ENCODE measurements at regions not wholly inside any gene's neighbourhood (a gene's known extent, or its start where the extent isn't known, plus 50 kb on each side); places are given as distances from the start of the nearest gene placed in this dataset.

DNA sequence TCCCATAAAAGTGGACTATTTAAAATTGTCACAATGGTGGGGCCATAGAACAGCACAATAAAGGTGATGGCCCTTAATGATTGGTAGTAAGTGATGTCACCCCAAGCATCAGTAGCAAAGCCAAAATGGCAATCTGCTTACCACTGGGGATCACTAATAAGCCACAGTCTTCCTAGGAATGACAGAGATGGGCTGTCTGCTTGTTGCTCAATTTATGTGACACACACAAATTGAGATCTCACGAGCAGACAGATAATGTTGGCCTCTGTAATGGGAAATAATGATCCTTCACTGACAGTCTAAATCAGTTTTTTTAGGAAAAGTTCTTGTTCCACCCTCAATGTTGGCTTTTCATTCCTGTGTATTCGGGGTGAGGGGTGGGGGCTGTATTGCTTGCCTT lies 515.1 kb downstream of the BRD1 start:
- no peak for DNase-seq (ENCODE audit: low read depth in 2 of 2)

DNA sequence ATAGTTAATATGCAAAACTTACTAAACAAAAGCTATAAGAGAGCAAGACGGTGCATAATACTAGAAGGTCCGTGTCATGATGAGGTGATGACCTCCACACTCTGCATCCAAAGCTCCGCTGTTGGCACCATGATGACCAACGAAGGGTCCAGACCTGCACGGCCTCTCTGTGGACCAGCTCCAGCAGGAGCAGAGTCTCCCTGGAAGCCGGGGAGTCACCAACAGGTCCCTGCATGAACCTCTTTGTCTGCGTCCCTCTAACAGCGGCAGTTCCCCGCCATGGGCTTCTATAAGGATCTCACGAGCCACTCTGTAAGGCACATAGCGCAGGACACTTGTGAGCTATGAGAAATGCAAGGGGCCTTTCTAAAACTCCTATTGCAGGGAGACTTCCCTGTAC lies 517.3 kb downstream of the BRD1 start:
- no peak for DNase-seq (ENCODE audit: low read depth in 2 of 2)

- no peak for DNase-seq (ENCODE audit: low read depth in 2 of 2)
These were observed 519.4 kb downstream of the BRD1 start for GRCh38 chr22:49308300-49308699.

DNA sequence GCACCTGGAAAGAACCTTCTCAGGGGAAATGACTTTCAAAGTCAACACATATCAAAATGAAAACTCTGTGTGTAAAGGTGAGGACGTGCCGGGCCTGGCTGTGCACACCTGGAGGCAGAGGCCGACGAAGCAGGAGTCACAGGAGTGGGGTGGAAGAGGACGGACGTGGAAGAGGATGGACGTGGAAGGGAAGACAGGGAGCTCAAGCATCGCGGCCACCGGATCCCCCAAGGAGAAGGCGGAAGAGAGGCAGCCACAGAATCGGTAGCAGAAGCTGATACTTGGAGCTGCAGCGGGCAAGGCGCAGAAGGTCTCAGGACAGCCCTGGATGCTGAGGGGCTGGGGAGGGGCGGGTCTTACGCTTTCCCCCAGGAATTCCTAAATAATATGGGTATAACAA lies 519.8 kb downstream of the BRD1 start:
- no peak for DNase-seq (ENCODE audit: low read depth in 2 of 2)

DNA sequence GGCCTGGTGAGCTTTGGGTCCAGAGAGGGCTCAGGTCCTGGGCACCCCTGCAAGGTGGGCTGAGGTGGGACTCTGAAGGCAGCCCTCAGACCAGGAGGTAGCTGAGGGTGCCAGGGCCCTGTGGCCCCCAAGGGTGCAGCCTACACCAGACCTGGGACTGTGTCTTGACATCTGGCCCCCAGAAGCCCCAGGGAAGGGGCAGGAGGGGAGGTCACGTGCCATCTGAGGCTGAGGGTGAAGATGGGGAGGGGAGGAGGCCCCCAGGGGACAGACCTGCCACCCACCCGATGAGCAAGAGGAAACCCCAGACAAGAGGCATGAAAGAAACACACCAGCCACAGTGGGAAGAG lies 520.2 kb downstream of the BRD1 start:
- DNase-seq (ENCODE audit: low read depth in 2 of 2), result no peak

- DNase-seq (ENCODE audit: low read depth in 2 of 2), result no peak
These were observed 520.8 kb downstream of the BRD1 start for GRCh38 chr22:49306632-49307480.

DNA sequence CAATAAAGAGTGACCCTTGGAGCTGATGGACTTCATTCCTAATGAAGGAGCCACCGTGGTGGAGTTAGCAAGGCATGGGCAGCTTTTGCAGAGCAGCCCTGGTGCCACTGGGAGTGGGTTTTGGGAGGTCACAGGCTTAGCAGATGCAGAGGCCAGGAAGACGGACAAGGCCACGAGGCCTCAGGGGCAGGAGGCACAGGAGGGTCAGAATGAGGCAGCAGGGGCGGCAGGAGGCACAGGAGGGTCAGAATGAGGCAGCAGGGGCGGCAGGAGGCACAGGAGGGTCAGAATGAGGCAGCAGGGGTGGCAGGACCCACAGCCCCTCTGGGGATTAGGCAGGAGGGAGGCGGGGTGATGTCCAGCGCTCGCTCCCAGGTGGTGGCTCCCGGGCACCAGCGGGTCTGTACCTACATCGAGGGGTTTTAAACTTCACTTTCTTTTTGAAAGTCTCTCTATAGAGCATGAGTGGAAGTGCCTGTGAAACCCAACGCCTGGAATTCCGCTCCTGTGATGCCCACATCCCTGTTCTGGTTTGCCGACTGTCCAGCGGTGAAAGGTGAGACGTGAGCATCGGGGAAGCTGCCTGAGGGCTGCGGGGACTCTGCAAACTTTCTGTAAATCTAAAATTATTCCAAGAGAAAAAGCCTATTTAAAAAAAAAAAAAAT lies 521.6 kb downstream of the BRD1 start:
- DNase-seq (ENCODE audit: low read depth in 2 of 2), result no peak

DNA sequence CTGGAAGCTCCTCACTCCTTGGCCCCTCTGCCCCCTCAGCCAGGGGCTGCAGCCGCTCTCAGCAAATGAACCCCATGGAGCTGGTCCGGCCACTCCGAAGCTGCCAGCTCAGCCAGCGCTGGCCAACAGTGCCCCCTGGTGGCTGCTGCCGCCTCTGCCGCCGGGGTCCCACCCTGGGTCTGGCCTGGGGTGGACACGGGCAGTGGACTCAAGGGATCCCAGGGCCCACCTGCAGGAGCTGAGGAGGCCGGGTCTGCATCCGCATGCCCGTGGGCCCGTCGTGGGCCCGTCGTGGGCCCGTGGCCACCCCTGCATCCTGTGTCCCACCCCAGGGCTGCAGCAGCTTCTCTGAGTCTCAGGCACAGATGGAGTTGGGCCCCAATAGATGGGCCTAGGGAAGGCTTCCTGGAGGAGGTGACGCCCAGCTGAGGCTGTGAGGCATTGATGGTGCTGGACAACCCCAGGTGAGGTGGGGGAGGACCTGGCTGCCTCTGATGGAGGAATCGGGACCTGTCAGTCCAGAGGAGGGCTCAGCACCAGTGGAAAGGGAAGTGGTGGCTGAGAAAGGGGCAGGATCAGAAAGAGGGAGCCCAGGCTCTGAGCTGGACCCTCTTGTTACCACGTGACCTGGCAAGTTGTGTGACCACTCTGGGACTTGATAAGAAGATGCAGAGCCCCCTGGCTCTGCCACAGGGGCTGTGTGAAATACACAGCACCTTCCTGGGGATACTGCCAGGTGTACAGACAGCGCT lies 522.3 kb downstream of the BRD1 start:
- peak; percentile 6 to 54 for DNase-seq (ENCODE audit: low read depth in 2 of 2)

GRCh38 chr22:49303781-49304461 lies 523.8 kb downstream of the BRD1 start:
- DNase-seq (ENCODE audit: low read depth in 2 of 2), result no peak

- DNase-seq (ENCODE audit: low read depth in 2 of 2), result no peak
These were observed 524.5 kb downstream of the BRD1 start for GRCh38 chr22:49303061-49303735.

GRCh38 chr22:49302530-49302929 lies 525.1 kb downstream of the BRD1 start:
- no peak for DNase-seq (ENCODE audit: low read depth in 2 of 2)

GRCh38 chr22:49302150-49302460 lies 525.6 kb downstream of the BRD1 start:
- DNase-seq (ENCODE audit: low read depth in 2 of 2), result no peak

- DNase-seq (ENCODE audit: low read depth in 2 of 2), result no peak
These were observed 526.1 kb downstream of the BRD1 start for GRCh38 chr22:49301398-49302149.

- DNase-seq (ENCODE audit: low read depth in 2 of 2), result no peak
These were observed 526.7 kb downstream of the BRD1 start for GRCh38 chr22:49300951-49301397.

- no peak for DNase-seq (ENCODE audit: low read depth in 2 of 2)
These were observed 527.4 kb downstream of the BRD1 start for GRCh38 chr22:49300241-49300640.

DNA sequence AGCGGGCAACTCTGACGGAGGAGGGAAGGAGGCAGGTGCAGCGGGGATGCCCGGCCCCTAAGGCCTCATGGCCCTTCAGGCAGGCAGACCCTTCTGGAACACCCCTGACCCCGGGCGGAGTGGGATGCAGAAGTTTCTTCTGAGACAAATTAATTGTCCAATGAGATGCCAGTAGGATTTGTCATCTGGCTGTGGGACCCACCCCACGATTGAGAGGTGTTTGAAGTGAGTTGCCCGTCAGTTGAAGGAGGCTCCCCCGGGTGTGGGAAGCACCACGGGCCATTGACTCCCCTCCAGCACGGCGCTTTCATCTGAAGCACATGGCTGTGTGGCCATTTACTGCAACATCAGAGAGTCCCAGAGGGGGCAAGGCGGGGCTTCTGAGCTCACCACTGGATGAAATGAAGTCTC lies 527.8 kb downstream of the BRD1 start:
- DNase-seq (ENCODE audit: low read depth in 2 of 2), result no peak

GRCh38 chr22:49298834-49299750 lies 528.6 kb downstream of the BRD1 start:
- no peak for DNase-seq (ENCODE audit: low read depth in 2 of 2)

DNA sequence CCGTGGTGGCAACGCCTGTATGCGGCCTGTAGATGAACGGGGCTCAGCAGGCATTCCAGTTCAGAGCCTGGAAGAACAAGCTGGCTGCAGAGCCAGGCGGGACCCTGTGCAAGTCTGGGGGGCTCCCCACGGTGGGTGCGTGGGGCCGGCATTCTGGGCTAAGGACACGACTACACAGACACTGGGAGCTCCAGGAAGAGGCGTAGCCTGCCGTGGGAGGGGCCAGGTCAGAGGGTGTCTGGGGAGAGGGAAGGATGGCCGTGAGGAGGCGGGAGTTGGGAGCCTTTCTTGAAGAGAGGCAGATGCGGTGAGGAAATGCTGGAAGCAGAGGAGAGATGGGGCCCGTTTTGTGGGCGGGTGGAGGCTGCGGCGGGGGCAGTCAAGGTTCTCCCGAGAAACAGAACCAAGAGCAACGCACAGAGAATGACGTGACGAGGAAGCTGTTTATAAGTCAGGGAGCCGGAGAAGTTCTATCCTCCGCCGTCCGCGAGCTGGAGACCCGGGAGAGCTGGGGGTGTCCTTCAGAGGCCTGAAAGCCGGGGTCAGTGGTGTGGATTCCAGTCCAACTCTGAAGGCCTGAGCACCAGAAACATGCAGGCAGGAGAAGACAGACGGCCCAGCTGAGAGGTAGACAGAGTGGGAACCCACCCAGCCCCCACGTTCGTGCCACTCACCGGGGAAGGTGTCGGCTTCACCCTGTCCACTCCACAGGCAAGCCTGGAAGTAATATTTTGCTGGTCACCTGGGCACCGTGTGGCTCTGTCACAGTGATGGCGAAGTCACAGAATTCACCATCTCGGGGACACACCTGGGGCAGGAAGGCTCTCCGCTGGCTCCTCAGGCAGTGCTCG lies 529.6 kb downstream of the BRD1 start:
- DNase-seq (ENCODE audit: low read depth in 2 of 2), result no peak
